ENCODE measurements at regions not wholly inside any gene's neighbourhood (a gene's known extent, or its start where the extent isn't known, plus 50 kb on each side); places are given as distances from the start of the nearest gene placed in this dataset.

GRCh38 chr18:77448046-77448445 is 198.4 kb downstream of the GALR1 start:
- no peak for DNase-seq

GRCh38 chr18:77455004-77455403 is 205.4 kb downstream of the GALR1 start:
- DNase-seq = no peak

- no peak for DNase-seq
These were observed 208.0 kb downstream of the GALR1 start for GRCh38 chr18:77457681-77458080.

- no peak for DNase-seq
These were observed 211.5 kb downstream of the GALR1 start for GRCh38 chr18:77461062-77461688.

DNA sequence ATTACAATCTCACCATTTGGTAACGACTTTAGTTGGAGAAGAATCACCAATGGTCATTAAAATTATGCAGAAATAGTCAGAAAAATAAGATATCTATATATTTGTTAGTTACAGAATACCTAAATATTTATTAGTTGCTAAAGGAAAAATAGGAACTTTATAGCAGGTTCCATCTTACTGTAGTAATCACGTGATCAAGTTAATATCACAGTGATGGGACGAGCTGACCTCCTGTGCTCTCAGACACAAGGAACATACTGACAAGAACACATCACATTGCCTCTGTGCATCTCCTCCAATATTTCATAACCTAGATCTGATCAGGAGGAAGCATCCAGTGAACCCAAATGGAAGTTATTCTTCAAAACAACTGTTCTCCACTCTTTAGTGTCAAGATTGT is 215.3 kb downstream of the GALR1 start:
- no peak for DNase-seq

GRCh38 chr18:77466890-77467289 is 217.2 kb downstream of the GALR1 start:
- DNase-seq = no peak

DNA sequence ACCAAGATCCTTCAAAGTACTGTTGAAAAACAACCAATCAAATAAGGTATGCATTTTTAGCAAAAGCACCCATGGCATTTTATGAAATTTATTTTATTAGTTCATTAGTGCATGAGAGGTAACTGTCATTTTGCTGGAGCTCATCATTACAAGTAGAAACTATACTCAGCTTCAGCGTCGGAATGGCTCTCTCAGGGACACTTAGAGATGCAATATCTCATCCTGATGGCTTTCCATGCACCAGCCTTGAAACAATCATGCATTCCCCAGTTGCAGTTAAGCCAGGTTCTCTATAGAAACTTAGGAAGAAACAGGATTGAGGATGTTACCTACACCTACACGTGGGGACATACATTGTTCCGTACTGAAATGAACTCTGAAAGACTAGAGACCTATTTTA is 219.5 kb downstream of the GALR1 start:
- DNase-seq = no peak

DNA sequence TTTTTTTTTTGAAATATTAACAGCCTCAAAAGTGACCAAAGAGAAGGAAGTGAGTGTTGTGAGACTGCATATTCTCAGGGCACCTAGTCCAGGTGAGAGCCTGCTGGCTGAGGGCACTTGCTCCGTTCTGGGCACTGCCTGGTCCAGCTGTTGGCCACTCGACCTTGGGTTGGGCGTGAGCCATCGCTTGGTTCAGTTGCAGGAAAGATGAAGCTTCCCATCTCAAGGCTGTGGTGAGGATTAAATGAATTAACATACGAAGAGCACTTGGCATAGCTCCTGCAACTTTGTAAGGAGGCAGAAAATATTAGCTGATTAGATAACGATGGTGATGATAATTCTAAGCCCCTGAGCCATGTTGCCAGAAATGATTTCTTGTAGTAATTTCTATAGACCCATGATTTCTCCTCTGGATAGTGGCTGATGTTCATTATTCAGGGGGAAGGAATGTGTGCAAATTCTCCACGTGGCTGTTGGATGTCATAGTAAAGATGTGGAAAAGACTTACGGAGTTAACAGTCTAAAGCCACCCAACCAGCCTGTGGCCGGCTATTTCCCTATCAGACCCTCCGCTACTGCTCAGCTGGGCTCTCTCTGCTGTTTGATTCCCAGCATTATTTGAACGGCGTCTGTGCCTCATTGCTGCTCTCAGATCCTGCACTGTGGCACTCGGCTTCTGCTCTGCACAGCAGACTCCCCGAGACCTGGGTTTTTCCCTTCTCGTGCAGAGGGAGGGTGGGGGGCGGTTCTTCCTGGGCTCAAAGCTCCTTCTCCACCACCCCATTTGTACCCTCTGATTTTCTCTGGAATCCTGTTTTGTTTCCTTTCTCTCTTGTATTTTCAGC is 221.1 kb downstream of the GALR1 start:
- DNase-seq = no peak

- no peak for DNase-seq
These were observed 222.9 kb downstream of the GALR1 start for GRCh38 chr18:77472509-77472908.

DNA sequence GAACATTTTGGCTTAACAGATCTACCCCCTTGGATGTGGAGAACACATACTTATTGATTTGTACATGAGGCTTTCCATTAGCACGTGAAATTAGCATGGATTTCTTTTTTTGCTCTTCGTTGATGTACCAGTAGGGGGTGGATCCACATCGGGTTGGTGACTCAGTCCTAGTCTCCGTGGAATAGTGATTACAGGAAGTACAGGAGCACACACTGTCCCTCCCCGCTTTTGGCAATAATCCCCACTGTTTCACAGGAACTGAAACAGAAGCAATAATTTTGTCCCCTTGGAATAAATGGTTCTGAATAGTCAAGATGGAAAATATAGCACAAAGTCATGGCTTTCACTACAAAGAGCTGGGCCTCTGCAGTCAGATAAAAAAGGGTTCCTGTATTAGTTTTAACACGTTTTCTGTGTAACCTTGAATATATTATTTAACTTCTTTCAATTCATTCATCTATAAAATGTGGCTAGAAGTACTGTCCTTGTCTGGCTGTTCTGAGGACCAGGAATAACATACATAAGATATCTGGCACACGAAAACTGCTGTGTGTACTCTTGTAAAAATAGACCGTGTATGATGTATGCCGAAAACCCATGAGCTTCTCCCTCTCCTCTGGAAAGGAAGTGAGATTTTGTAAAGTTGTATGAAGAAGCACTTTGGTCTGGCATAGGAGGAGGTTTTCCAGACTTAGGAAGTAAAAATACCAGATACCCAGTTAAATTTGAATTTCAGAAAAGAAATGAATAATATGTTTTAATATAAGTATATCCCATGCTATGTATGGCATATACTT is 229.2 kb downstream of the GALR1 start:
- DNase-seq = no peak

- DNase-seq = no peak
These were observed 231.9 kb downstream of the GALR1 start for GRCh38 chr18:77481541-77481940.

- no peak for DNase-seq
These were observed 232.8 kb downstream of the GALR1 start for GRCh38 chr18:77482190-77483085.

GRCh38 chr18:77486985-77487384 is 237.3 kb downstream of the GALR1 start:
- no peak for DNase-seq

DNA sequence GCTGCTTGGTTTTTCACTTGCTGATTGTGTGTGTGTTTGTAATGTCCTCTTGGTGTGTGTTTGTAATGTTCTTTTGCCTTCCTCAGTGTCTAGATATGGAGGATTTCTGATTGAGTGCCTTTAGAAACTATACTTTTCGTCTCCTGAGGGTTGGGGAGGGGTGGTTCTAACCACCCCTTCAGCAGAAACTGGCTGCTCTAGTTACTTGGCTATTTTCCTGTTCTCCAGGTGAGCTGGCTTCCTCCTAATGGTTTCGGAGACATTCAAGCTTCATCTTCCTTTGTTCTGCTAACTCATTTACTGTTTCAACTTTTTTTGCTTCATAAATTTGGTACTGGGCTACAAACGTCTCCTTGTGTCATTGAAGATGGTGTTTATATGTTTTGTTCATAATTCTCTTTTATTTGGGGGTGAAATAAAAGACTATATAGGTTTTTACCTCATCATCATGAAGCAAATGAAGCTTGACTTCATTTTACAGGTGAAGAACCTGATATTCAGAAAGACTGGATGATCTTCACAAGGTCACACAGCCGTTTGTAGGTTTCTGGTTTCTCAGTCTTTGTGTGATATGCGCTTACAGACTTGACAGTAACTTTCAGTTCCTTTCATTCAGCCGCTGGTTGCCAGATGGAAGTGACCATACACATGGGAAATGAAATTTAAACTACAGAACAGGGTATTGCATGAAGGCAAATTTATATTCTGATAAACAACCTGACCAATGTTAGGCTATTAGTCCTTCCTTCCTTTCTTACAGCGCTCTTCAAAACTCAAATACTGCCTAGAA is 238.5 kb downstream of the GALR1 start:
- no peak for DNase-seq

GRCh38 chr18:77495079-77495478 is 245.4 kb downstream of the GALR1 start:
- no peak for DNase-seq

- no peak for DNase-seq
These were observed 246.5 kb downstream of the GALR1 start for GRCh38 chr18:77495982-77496690.

DNA sequence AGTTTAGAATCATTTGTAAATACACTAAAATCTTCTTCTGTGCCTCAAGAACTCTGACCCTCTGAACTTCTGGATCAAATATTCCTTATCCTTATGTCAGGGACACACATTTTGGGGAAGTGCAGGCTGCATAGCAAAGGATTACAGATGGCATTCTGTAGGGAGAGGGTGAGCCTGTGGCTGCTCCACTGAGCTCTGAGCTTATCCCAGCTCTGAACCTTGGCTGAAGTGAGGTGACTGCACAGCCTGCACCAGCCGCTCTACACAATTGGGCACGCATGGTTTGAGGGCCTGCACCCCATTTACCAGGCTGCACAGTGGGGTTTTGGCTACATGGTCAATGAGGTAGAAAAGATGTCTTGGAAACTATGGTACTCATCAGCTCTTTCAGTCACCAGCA is 251.6 kb downstream of the GALR1 start:
- no peak for DNase-seq

- no peak for DNase-seq
These were observed 255.9 kb downstream of the GALR1 start for GRCh38 chr18:77505499-77505898.

DNA sequence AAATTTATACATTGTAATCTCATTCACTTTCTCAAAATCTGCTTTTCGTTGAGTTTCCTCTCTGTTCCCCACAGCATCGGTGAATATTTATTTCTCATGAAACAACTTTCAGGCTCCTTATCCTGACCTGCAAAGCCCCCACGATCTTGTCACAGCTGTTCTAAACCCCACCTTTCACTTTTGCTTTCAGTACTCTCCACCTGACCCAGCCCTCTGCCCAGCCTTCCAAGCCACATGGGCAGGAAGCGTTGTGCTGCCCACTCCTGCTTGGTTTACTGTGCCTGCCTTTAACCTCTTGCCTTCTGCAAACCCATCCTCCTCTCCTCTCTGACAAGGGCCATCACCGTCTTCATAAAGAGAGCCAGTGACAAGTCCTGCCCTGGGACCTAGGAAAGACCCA is 262.5 kb downstream of the GALR1 start:
- DNase-seq = no peak

DNA sequence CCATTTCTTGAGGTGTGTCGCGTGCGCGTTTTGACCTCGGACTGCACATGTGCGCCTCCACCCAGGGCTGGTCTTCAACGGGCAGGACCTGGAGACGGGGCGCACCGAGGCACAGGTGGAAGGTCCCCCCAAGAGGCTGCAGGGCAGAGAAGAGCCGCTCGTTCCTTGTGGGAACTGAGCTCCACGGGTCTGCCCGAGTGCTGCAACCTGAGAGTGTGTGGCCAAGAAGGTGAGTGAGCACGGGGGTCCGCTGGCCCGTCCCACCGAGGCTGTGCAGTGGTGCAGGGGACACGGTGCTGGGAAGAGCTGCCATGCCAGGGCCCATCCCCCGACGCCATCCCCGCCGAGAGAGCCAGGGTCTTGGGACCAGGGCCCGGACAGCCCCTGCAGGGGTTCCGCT is 268.3 kb downstream of the GALR1 start:
- no peak for DNase-seq

DNA sequence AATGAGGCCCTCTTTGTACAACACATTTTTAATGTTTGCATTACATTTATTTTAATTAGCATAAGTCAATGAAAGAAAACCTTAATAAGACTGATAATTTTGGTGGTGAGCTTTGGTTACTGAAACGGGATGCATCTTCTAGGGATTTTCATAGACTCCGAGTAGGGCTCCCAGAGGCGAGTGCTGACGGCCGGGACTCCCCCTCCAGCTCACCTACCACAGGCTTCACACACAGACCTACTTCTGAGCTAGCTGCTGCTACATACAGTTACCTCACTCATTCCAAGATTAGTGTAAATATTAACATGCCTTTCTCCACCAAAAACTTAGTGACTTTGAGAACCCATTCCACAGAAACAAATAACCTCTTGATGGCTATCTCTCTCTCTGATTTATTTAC is 271.1 kb downstream of the GALR1 start:
- DNase-seq = no peak
